ENCODE measurements at regions not wholly inside any gene's neighbourhood (a gene's known extent, or its start where the extent isn't known, plus 50 kb on each side); places are given as distances from the start of the nearest gene placed in this dataset.
"Not testable (repeated sequence)": the region's sequence is repeated elsewhere in the genome, so short reads cannot be mapped to it uniquely, and the experiment has no call there.

GRCh38 chrY:26363442-26363841 lies 741.5 kb downstream of the CDY1 start:
- ATAC-seq; DNase-seq (ENCODE audit: low spot score); intact Hi-C loops (cut with DNase I): not testable (repeated sequence)

GRCh38 chrY:26366091-26366490 lies 744.2 kb downstream of the CDY1 start:
- ATAC-seq; DNase-seq (ENCODE audit: low spot score); intact Hi-C loops (cut with DNase I): not testable (repeated sequence)

DNA sequence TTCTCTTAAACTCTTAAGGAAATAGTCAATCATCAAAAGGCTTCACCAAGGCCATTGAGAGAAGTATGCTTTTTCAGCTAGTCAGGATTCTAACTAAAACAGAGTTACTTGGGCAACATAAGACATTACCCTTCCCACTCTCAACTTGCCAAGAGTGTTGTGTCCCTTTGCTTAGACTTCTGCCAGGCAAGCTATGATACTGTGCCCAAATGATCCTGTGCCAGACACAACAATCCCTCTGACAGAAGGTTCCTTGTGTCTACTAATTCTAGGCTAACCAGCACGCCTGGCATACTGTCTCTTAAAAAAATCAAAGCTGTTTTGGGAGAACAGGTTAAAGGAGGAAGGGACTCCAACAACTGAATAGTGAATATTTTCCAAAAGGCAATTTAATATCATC lies 750.6 kb downstream of the CDY1 start:
- intact Hi-C loops (cut with DNase I); ATAC-seq; DNase-seq (ENCODE audit: low spot score): not testable (repeated sequence)

DNA sequence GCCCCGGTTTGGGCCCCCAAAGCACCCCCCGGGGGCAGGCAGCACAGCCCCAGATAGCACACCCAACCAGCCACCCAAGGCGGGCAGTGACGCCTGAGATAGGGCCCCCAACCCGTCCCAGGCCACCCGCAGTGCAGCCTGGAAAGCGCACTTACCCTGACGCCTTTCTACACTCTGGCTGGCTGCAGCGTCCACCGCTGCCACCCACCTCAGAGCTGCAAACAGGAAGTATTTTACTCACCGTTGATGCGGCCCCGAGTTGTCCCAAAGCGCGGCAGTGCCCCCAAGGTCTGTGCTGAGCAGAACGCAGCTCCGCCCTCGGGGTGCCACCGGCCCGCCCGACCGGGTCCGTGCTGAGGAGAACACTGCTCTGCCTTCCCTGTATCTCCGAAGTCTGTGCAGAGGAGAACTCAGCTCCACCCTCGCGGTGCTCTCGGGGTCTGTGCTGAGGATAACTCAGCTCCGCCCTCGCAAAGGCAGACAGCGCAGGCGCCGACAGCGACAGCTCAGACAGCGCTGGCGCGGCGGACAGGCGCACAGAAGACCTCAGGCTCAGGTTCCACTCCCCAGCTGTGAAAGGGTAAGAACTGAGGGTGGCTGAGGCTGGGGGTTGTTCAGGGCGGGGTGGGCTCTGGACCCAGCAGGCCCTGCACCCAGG lies 786.9 kb downstream of the CDY1 start:
- DNase-seq (ENCODE audit: low spot score) (no peak), ATAC-seq (no peak)
- intact Hi-C loops (cut with DNase I), result no loop called here

DNA sequence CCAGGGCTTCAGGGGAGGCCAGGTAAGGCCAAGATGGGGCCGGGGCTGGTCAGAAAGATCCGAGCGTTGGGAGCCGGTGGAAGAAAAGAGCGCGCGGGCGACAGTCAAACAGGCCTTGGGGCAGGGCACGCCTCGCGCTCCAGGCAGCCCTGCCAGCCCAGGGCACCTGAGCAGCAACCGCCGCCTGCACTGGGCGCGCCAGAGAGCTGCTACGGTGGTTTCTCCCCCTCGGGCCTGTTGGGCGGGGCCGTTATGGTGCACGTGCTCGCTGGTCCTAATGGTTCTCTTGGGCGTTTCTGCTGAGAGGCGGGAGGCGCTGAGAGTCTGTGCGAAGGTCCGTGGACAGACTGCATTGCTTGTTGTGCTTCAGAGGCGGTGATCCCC lies 787.4 kb downstream of the CDY1 start:
- ATAC-seq (no peak), DNase-seq (ENCODE audit: low spot score) (no peak)
- intact Hi-C loops (cut with DNase I), result no loop called here

Data from sciatic nerve (tissue), 2 donors.